MCF 10A (cell line): ENCODE measurements at regions not wholly inside any gene's neighbourhood (a gene's known extent, or its start where the extent isn't known, plus 50 kb on each side); places are given as distances from the start of the nearest gene placed in this dataset.
A peak's percentile ranks its signal among the peaks of the same experiment; 100 is the strongest.

Source experiments
- BruUV-seq: library from RNA; stranded (reverse); fragments of 400-500 nt; replicated peaks from 2 replicates; lab custom pipeline; 2021; lab: Mats Ljungman, UMichigan
- CTCF ChIA-PET: fragments of 300-600 bp; sonication (Branson Sonifier 250); formaldehyde crosslinking; extraction: SDS; loops from one replicate; lab custom pipeline; 2021; ENCODE audit warnings: antibody characterized with exemption, inconsistent platforms; lab: Yijun Ruan, JAX
- POLR2A ChIA-PET: fragments of 300-600, 350-650 bp; sonication (Branson Sonifier 250); formaldehyde crosslinking; extraction: SDS; loops from one replicate; lab custom pipeline; 2020; ENCODE audit warnings: antibody characterized with exemption, inconsistent platforms; lab: Yijun Ruan, JAX
- DNase-seq: peaks from one replicate; pipeline ENCODE4 v3.0.0-alpha.2; 2018; ENCODE audit not compliant: unreplicated experiment
- H3K27ac Mint-ChIP-seq: one replicate; pipeline ENCODE4 v1.8.0; 2022; ENCODE audit warnings: mild to moderate bottlenecking, low read depth, mixed read lengths; ENCODE audit not compliant: unreplicated experiment
- H3K27me3 Mint-ChIP-seq: one replicate; pipeline ENCODE4 v1.8.0; 2022; ENCODE audit warnings: mixed read lengths; ENCODE audit not compliant: insufficient read depth, unreplicated experiment
- H3K36me3 Mint-ChIP-seq: one replicate; pipeline ENCODE4 v1.8.0; 2022; ENCODE audit warnings: mild to moderate bottlenecking, moderate library complexity, mixed read lengths; ENCODE audit not compliant: insufficient read depth, unreplicated experiment
- H3K4me1 Mint-ChIP-seq: one replicate; pipeline ENCODE4 v1.8.0; 2022; ENCODE audit warnings: mixed read lengths; ENCODE audit not compliant: insufficient read depth, unreplicated experiment
- H3K4me3 Mint-ChIP-seq: one replicate; pipeline ENCODE4 v1.8.0; 2022; ENCODE audit warnings: mild to moderate bottlenecking, moderate library complexity, mixed read lengths; ENCODE audit not compliant: unreplicated experiment
- H3K9me3 Mint-ChIP-seq: one replicate; pipeline ENCODE4 v1.8.0; 2022; ENCODE audit warnings: mixed read lengths; ENCODE audit not compliant: unreplicated experiment
- CTCF ChIP-seq: fragments of 200-600 bp; IDR thresholded peaks from one replicate; pipeline ENCODE4 v1.8.0; 2022; ENCODE audit warnings: antibody characterized with exemption, mild to moderate bottlenecking; ENCODE audit not compliant: unreplicated experiment
- intact Hi-C: fragments of 100-400 bp; cut with micrococcal nuclease; formaldehyde crosslinking; loops from 2 replicates; pipeline ENCODE4 v1.14.1; 2022

GRCh38 chr16:72537664-72538063 is 365.7 kb upstream of the PMFBP1 start:
- DNase-seq, result no peak
- no peak for TF ChIP-seq CTCF
- no peaks in the 10 kb centered on the region for H3K9me3 Mint-ChIP-seq
- H3K27me3 Mint-ChIP-seq, result no peaks in the 10 kb centered on the region
- H3K27ac Mint-ChIP-seq, result peak overlapping the region; percentile 2
- CTCF ChIA-PET, result no interaction called here
- POLR2A ChIA-PET, result no interaction called here
- H3K4me3 Mint-ChIP-seq, result no peak overlapping the region
- peaks cover 16% of the 10 kb centered on the region for H3K4me1 Mint-ChIP-seq
- no TSS peak for BruUV-seq
- no peaks in the 10 kb centered on the region for H3K36me3 Mint-ChIP-seq
- intact Hi-C loops, result no loop called here

- Mint-ChIP-seq H3K27me3 (no peaks in the 10 kb centered on the region), H3K27ac (peak overlapping the region; percentile 2), H3K9me3 (no peaks in the 10 kb centered on the region), H3K4me3 (no peak overlapping the region), H3K36me3 (no peaks in the 10 kb centered on the region), H3K4me1 (peaks cover 11% of the 10 kb centered on the region)
- no peak for DNase-seq
- no peak for TF ChIP-seq CTCF
- CTCF ChIA-PET, result interaction anchor here (0.7 kb wide), 1 partner anchor 517 kb away, joined by 4 read pairs; no protein-coding TSS in a partner anchor
- intact Hi-C loops, result no loop called here
- no TSS peak for BruUV-seq
- POLR2A ChIA-PET, result no interaction called here
Measured at GRCh38 chr16:72536723-72537435, 364.9 kb upstream of the PMFBP1 start.

- intact Hi-C loops, result no loop called here
- ChIA-PET CTCF (interaction anchor here (0.6 to 0.9 kb wide), 2 partner anchors 41 to 316 kb away, joined by 4 read pairs; no protein-coding TSS in a partner anchor), POLR2A (no interaction called here)
- no peaks in the 10 kb centered on the region for H3K27me3 Mint-ChIP-seq
- H3K9me3 Mint-ChIP-seq, result no peaks in the 10 kb centered on the region
- H3K27ac Mint-ChIP-seq, result no peak overlapping the region
- TF ChIP-seq CTCF, result no peak
- H3K36me3 Mint-ChIP-seq, result no peaks in the 10 kb centered on the region
- H3K4me3 Mint-ChIP-seq, result no peak overlapping the region
- H3K4me1 Mint-ChIP-seq, result peaks cover 16% of the 10 kb centered on the region
- BruUV-seq, result no TSS peak
- no peak for DNase-seq
Measured at GRCh38 chr16:72532906-72533410, 361.0 kb upstream of the PMFBP1 start.

GRCh38 chr16:72530434-72530833 is 358.5 kb upstream of the PMFBP1 start:
- no peak overlapping the region for H3K4me3 Mint-ChIP-seq
- H3K27ac Mint-ChIP-seq, result no peak overlapping the region
- H3K27me3 Mint-ChIP-seq, result no peaks in the 10 kb centered on the region
- DNase-seq, result peak; percentile 85
- H3K9me3 Mint-ChIP-seq, result no peaks in the 10 kb centered on the region
- peak; percentile 17 for TF ChIP-seq CTCF
- no peaks in the 10 kb centered on the region for H3K36me3 Mint-ChIP-seq
- CTCF ChIA-PET, result interaction anchor here (0.6 kb wide), 1 partner anchor 190 kb away, joined by 4 read pairs; no protein-coding TSS in a partner anchor
- H3K4me1 Mint-ChIP-seq, result peaks cover 6% of the 10 kb centered on the region
- intact Hi-C loops, result no loop called here
- POLR2A ChIA-PET, result interaction anchor here (0.7 kb wide), 1 partner anchor 245 kb away, joined by 3 read pairs; no protein-coding TSS in a partner anchor
- no TSS peak for BruUV-seq
